Uterus (tissue), 2 donors: ENCODE measurements at regions not wholly inside any gene's neighbourhood (a gene's known extent, or its start where the extent isn't known, plus 50 kb on each side); places are given as distances from the start of the nearest gene placed in this dataset.

Experiments used
- CTCF ChIP-seq, 4 experiments: fragments of 200-600 bp in 2 of 4; fragments of 450-650 bp in 2 of 4; sonication (generic) in 2 of 4; IDR thresholded peaks; one replicate each; pipeline ENCODE4 v1.5.1; 2016 to 2019; ENCODE audit warnings: antibody characterized with exemption in 4 of 4, mild to moderate bottlenecking in 2 of 4, moderate library complexity in 1 of 4
- POLR2A ChIP-seq, 2 donors: fragments of 450-650 bp; IDR thresholded peaks; one replicate each; pipeline ENCODE4 v1.6.1; 2016; ENCODE audit warnings: antibody characterized with exemption in 2 of 2, mild to moderate bottlenecking in 1 of 2, moderate library complexity in 1 of 2

DNA sequence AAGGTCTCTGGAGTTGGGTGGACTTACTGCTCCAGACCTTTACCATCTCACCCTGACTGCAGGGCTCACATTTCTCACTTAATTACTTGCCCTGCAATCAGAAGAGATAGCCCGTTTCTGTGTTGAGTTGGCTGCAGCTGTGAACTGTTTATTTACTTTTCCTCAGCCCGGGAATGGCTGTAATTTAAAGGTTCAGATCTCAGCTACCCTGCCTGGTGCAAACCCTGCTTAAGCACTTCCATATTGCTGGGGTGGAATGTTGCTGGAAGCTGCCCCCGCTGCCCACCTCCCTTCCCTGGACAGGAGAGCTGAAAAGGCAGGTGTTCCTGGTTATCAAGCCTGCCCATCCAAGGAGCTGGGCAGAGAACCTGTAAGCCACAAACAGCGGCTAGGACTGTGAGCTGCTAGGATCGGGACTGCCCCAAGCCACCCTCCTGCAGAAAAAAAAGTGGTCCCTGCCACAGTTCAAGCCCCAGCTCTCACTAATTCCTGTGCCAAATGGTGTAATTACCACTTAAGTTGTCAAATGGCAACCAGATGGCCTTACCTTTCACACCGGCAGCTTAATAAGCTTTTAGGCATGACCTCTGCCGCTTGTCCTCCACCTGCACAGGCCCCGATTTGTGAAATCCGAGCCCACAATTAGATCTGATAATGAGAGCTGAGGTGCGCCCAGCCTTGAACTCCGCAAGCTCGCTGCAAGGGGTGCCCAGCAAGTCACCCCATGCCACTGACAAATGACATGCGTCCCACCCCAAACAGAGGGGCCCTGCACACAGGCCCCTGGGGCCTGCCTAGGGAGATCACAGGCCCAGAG is 269.8 kb downstream of the C16orf95 start:
- TF ChIP-seq CTCF (IDR thresholded peaks at IDR 0.05) (no peak), POLR2A (IDR thresholded peaks at IDR 0.05) (no peak)
